Right ventricle myocardium inferior (tissue), 1 donor: ENCODE measurements at regions not wholly inside any gene's neighbourhood (a gene's known extent, or its start where the extent isn't known, plus 50 kb on each side); places are given as distances from the start of the nearest gene placed in this dataset.

Source experiments
- ATAC-seq: fragments of 200-7000 bp; cut with Tn5 transposase; one replicate; pipeline ENCODE4 v1.9.1; 2020; ENCODE audit warnings: mild to moderate bottlenecking, moderate library complexity
- DNase-seq: peaks from one replicate; pipeline ENCODE4 v3.0.0; 2021; ENCODE audit errors: missing footprints
- intact Hi-C: fragments of 100-400 bp; cut with DNase I; formaldehyde crosslinking; loops from one replicate; pipeline ENCODE4 v1.11.0; 2022
- donor health status: DM: no; HTN: yes; CAD: no; lungs with severe emphysema.

- ATAC-seq (no peak), DNase-seq (no peak)
- intact Hi-C loops: no loop called here
These were observed 586.0 kb downstream of the TCERG1L start for GRCh38 chr10:130725474-130725970.

DNA sequence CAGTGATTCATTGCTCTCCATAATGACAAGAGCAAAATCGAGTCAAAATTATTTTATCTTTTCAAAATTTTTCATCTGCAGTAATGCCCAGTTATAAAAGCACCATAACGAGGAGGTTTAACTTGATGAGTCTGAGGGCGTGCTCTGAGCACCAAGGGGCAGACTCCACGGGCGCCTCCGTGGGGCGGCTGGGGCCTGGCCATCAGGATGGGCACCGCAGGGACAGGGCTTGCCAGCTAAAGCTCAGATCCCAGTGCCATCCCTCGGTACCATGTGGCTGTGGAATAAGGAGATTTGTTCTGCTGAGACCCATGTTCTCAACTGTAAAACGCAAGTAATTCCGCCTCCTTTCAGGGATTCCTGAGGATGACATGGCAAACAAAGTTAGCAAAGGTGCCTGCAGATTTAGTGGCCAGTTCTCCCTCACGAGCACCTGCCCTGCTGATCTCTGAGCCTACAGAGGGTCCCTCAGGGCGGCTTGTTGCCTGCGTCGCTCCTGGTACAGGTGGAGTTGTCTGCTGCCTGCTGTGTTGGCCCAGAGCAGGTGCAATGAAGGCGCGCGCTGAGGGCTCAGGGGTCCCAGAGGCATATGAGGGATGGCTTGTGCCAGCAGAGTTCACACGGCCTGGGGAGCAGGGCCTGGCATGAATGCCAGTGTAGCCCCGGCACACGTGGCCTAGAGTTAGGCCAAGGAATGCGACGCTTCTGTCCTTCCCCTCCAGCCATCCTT lies 584.4 kb downstream of the TCERG1L start:
- intact Hi-C loops: no loop called here
- no peak for DNase-seq
- ATAC-seq: no peak

DNA sequence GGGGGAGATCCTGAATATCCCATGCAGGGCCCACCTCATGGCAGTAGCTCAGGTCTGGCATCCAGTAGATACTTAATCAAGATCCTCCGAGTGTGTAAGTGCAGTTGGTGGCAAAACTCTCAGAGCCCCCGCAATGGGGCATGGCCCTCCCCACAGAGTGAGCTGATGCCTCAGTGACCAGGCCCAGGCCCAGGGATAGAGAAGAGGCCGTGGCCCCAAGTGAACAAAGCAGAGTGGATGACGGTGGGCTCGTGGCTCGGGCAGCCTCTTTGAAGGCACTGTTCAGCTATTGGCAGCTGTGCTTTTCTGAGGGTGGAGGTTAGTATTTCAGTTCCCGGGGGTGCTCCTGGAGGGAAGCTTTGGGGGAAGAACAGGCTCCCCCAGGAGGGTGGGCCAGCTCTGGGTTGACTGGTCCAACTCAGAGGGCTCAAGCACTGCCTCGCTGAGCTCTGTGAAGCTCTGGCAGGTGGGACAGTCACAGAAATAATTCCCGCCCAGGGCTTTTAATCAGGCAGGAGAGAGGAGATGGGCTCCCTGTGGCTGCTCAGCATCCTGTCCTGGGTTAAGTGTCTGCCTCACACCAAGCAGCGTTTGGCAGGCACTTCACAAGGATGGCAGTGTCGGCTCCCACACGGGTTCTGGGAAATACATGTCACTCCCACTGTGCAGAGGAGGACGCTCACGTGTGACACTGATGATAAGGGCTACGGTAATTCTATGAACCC lies 583.6 kb downstream of the TCERG1L start:
- ATAC-seq (no peak), DNase-seq (no peak)
- intact Hi-C loops: no loop called here

GRCh38 chr10:130728531-130729215 lies 582.8 kb downstream of the TCERG1L start:
- ATAC-seq (no peak), DNase-seq (no peak)
- intact Hi-C loops: no loop called here

DNA sequence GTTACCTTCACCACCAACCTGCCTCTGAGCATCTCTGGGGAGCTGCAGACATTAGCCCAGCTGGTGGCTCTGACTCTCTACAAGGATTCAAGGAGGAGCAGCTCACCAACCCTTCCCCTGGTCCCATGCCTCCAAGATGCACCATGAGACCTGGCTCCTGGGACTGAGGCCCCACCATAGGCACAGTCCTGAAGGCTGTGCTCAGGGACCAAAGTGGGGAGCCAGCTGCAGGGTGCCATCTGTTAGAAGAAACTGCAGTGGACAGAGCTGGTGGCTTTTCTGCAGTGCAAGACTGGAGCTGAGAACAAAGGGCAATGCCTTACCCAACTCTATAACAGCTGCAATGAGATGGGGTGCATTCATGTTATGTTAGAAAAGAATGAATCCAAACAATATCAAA lies 581.6 kb downstream of the TCERG1L start:
- DNase-seq (no peak), ATAC-seq (no peak)
- intact Hi-C loops: no loop called here

DNA sequence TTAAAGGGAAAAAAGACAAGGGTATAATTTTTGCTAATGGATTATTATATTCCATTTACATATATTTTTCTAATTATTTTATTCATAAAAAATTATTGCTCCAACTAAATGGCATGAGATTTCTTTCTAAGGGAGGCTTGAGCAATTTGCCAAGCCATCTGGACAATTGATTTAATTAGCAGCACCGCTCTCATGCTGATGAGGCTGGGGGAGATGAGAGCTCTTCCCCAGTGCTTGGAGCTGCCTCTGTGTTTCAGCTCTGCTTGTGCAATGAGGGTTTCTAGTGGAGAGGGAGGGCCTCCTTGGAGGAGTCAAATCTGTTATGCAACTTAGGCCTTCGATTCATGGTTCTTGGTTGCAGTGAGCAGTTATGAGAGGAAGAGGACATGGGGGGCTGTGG lies 574.3 kb downstream of the TCERG1L start:
- ATAC-seq (no peak), DNase-seq (no peak)
- intact Hi-C loops: no loop called here

- ATAC-seq: no peak
- no peak for DNase-seq
- intact Hi-C loops: no loop called here
These were observed 573.9 kb downstream of the TCERG1L start for GRCh38 chr10:130737621-130738020.

GRCh38 chr10:130739016-130739756 lies 572.3 kb downstream of the TCERG1L start:
- no peak for DNase-seq
- no peak for ATAC-seq
- intact Hi-C loops: no loop called here

- ATAC-seq (no peak), DNase-seq (no peak)
- intact Hi-C loops: no loop called here
These were observed 571.8 kb downstream of the TCERG1L start for GRCh38 chr10:130739757-130740145.

- intact Hi-C loops: no loop called here
- DNase-seq: no peak
- ATAC-seq: no peak
These were observed 571.4 kb downstream of the TCERG1L start for GRCh38 chr10:130740166-130740565.

- intact Hi-C loops: no loop called here
- peak; percentile 64 for ATAC-seq
- DNase-seq: no peak
These were observed 570.4 kb downstream of the TCERG1L start for GRCh38 chr10:130740915-130741750.

GRCh38 chr10:130741901-130742855 lies 569.3 kb downstream of the TCERG1L start:
- intact Hi-C loops: no loop called here
- DNase-seq (no peak), ATAC-seq (no peak)

DNA sequence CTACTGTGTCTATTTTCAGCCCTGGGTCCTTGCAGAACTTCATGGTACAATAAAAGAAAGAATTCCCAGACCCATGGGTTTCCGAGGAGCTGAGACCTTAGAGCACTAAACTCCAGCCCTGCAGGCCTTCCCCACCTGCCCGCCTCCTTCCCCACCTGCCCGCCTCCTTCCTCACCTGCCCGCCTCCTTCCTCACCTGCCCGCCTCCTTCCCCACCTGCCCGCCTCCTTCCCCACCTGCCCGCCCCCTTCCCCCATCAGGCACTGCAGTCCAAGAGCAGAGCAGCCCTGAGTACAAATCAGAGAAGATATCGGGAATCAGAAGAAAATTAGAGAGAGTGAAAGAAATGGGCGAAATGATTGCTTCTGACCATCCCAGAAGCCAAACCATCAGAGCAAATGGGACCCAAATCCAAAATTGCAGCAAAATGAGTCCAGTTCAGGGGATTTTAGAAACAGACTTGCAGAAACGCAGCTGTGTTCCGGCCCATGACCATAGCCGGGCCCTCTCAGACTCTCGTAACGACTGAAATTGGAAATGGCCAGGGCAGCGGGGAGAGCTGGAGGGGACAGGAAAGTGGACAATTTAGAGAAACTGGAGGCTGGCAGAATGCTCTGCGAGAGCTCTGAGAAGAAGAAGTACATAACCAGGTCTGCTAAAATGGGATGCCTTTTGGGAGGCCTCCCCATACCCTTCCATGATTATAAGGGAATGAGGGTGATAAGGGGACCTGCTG lies 568.4 kb downstream of the TCERG1L start:
- intact Hi-C loops: no loop called here
- DNase-seq: no peak
- no peak for ATAC-seq

GRCh38 chr10:130743751-130744271 lies 567.7 kb downstream of the TCERG1L start:
- DNase-seq (no peak), ATAC-seq (no peak)
- intact Hi-C loops: no loop called here

- no peak for DNase-seq
- no peak for ATAC-seq
- intact Hi-C loops: no loop called here
These were observed 566.9 kb downstream of the TCERG1L start for GRCh38 chr10:130744631-130745030.

DNA sequence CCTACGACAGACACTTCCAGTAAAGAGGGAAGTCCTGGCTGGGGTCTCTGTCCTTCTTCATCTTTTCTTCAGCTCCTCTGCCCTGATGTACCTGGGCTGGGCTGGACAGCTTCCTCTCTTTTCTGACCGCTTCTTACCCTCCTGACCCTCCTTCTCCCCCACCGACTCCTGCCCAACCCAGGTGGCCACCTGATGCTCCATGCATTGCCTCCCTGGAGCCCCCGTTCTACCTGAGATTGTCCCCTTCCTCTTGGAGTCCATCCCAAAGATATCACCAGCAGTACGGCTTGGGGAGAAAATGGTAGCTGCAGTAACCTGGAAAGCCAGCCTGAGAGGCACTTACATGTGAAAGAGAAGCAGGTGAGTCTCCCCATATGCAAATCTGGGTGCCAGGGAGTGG lies 566.3 kb downstream of the TCERG1L start:
- ATAC-seq: no peak
- no peak for DNase-seq
- intact Hi-C loops: no loop called here
